K562 (cell line): ENCODE measurements at regions not wholly inside any gene's neighbourhood (a gene's known extent, or its start where the extent isn't known, plus 50 kb on each side); places are given as distances from the start of the nearest gene placed in this dataset.

Experiments
- ATAC-seq: fragments of 200-7000 bp; cut with Tn5 transposase; 3 replicates; pipeline ENCODE4 v1.9.1; 2020; ENCODE audit warnings: moderate library complexity
- BruUV-seq: library from RNA; stranded (reverse); fragments of 400-500 nt; replicated peaks from 2 replicates; lab custom pipeline; 2021; lab: Mats Ljungman, UMichigan
- CTCF ChIA-PET: fragments of 300-600 bp; formaldehyde crosslinking; extraction: SDS; loops from one replicate; lab custom pipeline; 2021; ENCODE audit warnings: low intra/inter-chr PET ratio; lab: Yijun Ruan, JAX
- POLR2A ChIA-PET: fragments of 300-600, 350-650 bp; sonication (Branson Sonifier 250); formaldehyde crosslinking; extraction: SDS; loops from one replicate; lab custom pipeline; 2021; ENCODE audit warnings: antibody characterized with exemption, inconsistent platforms; lab: Yijun Ruan, JAX
- DNase-seq, 4 experiments: peaks; one replicate each; pipeline versions ENCODE4 v3.0.0 to v3.0.0-alpha.2; 2011 to 2018; ENCODE audit warnings: low spot score in 3 of 4, mixed read lengths in 3 of 4; ENCODE audit errors: extremely low read depth in 1 of 4
- FAIRE-seq: peaks from 2 replicates; lab custom pipeline; 2011; peaks lifted over from hg19 to GRCh38; lab: Jason Lieb, UNC
- H2AFZ ChIP-seq: 2 replicates; pipeline ENCODE4 v1.6.0; 2011; ENCODE audit warnings: low read depth, low read length, control low read depth, inconsistent platforms
- H3K27ac ChIP-seq: fragments of 200-600 bp; 3 replicates; pipeline ENCODE4 v1.8.0; 2011; ENCODE audit warnings: low read depth, mild to moderate bottlenecking, control low read depth, inconsistent platforms, low read length, moderate library complexity, mixed read lengths; ENCODE audit errors: extremely low read depth
- H3K27me3 ChIP-seq, 2 experiments: fragments of 300-600 bp in 1 of 2; 2 replicates in 1 of 2; 3 replicates in 1 of 2; pipeline versions ENCODE4 v1.6.0 to v1.8.0; 2011; ENCODE audit warnings: inconsistent platforms in 2 of 2, low read length in 2 of 2, mild to moderate bottlenecking in 1 of 2, mixed read lengths in 1 of 2, moderate library complexity in 1 of 2; ENCODE audit not compliant: control insufficient read depth in 2 of 2, insufficient read depth in 2 of 2
- H3K36me3 ChIP-seq: fragments of 300-600 bp; 3 replicates; pipeline ENCODE4 v1.8.0; 2011; ENCODE audit warnings: mild to moderate bottlenecking, low read length, inconsistent platforms; ENCODE audit not compliant: control insufficient read depth, insufficient read depth
- H3K4me1 ChIP-seq, 2 experiments: fragments of 200-600 bp in 1 of 2; replicated peaks in 1 of 2; 2 replicates in 1 of 2; 3 replicates in 1 of 2; pipeline versions ENCODE4 v1.5.1 to v1.8.0; 2011; ENCODE audit warnings: inconsistent platforms in 2 of 2, low read length in 2 of 2, mild to moderate bottlenecking in 1 of 2, mixed read lengths in 1 of 2, moderate library complexity in 1 of 2; ENCODE audit not compliant: control insufficient read depth in 2 of 2, insufficient read depth in 2 of 2
- H3K4me2 ChIP-seq: 2 replicates; pipeline ENCODE4 v1.6.1; 2011; ENCODE audit warnings: low read length, control low read depth, inconsistent platforms, mixed read lengths; ENCODE audit not compliant: insufficient read depth
- H3K4me3 ChIP-seq: fragments of 200-600 bp; sonication (generic), shearing (Covaris generic); 2 replicates; pipeline ENCODE4 v1.5.1; 2016; ENCODE audit warnings: control low read depth, inconsistent platforms
- H3K79me2 ChIP-seq: fragments of 200-600 bp; 3 replicates; pipeline ENCODE4 v1.8.0; 2011; ENCODE audit warnings: low read length, inconsistent platforms; ENCODE audit not compliant: control insufficient read depth, insufficient read depth
- H3K9ac ChIP-seq, 2 experiments: 2 replicates each; pipeline versions ENCODE4 v1.6.0 to v1.6.1; 2011; ENCODE audit warnings: low read depth in 2 of 2, low read length in 2 of 2, control low read depth in 1 of 2, inconsistent platforms in 1 of 2, mild to moderate bottlenecking in 1 of 2, mixed read lengths in 1 of 2; ENCODE audit not compliant: insufficient read depth in 1 of 2
- H3K9me1 ChIP-seq: one replicate; pipeline ENCODE4 v1.6.0; 2011; ENCODE audit warnings: inconsistent platforms, mild to moderate bottlenecking, low read length, moderate library complexity; ENCODE audit not compliant: control insufficient read depth, insufficient read depth
- H3K9me3 ChIP-seq: replicated peaks from 2 replicates; pipeline ENCODE4 v1.5.1; 2011; ENCODE audit warnings: low read depth, low read length, inconsistent platforms; ENCODE audit not compliant: control insufficient read depth, insufficient read depth
- H4K20me1 ChIP-seq: replicated peaks from 2 replicates; pipeline ENCODE4 v1.6.1; 2011; ENCODE audit warnings: low read length, inconsistent platforms, mixed read lengths; ENCODE audit not compliant: control insufficient read depth, insufficient read depth
- ARHGAP35 ChIP-seq: fragments of 450-650 bp; IDR thresholded peaks from 2 replicates; pipeline ENCODE4 v1.6.1; 2018; ENCODE audit not compliant: partially characterized antibody
- CCNT2 ChIP-seq: IDR thresholded peaks from 2 replicates; pipeline ENCODE4 v1.6.1; 2011; ENCODE audit warnings: borderline replicate concordance, low read depth, mild to moderate bottlenecking, moderate library complexity, mixed read lengths, low read length; ENCODE audit not compliant: insufficient read length; ENCODE audit errors: extremely low read depth
- CXXC5 ChIP-seq: fragments of 250-450 bp; sonication (Bioruptor Pico); IDR thresholded peaks from 2 replicates; pipeline ENCODE4 v1.8.0; 2022; ENCODE audit warnings: inconsistent platforms, mild to moderate bottlenecking, moderate library complexity
- SNIP1 ChIP-seq: fragments of 450-650 bp; IDR thresholded peaks from 2 replicates; pipeline ENCODE4 v1.7.1; 2017; ENCODE audit warnings: low read depth, mild to moderate bottlenecking
- TEAD4 ChIP-seq, 2 experiments: sonication (generic) in 1 of 2; formaldehyde crosslinking in 1 of 2; IDR thresholded peaks; 2 replicates each; pipeline versions ENCODE4 v1.6.1 to v1.8.0; 2012 to 2022; ENCODE audit warnings: borderline replicate concordance in 1 of 2, inconsistent platforms in 1 of 2, low read length in 1 of 2, mild to moderate bottlenecking in 1 of 2, missing genetic modification reagents in 1 of 2
- ZBTB9 ChIP-seq: fragments of 450-650 bp; formaldehyde crosslinking; IDR thresholded peaks from 2 replicates; pipeline ENCODE4 v1.4.0; 2020; ENCODE audit warnings: mild to moderate bottlenecking, moderate library complexity
- ZC3H11A ChIP-seq: IDR thresholded peaks from 2 replicates; pipeline ENCODE4 v1.6.1; 2012; ENCODE audit warnings: low read depth, low read length, improper control_type of control experiment
- ZFP36 ChIP-seq: fragments of 150-350 bp; IDR thresholded peaks from 2 replicates; pipeline ENCODE4 v1.6.1; 2018; ENCODE audit warnings: low read length, low read depth; ENCODE audit not compliant: partially characterized antibody
- ZNF12 ChIP-seq: sonication (generic); formaldehyde crosslinking; IDR thresholded peaks from 2 replicates; pipeline ENCODE4 v1.4.0; 2020; ENCODE audit warnings: mild to moderate bottlenecking, missing genetic modification reagents
- ZNF165 ChIP-seq: fragments of 250-450 bp; sonication (Bioruptor Pico); IDR thresholded peaks from 2 replicates; pipeline ENCODE4 v1.4.0; 2020; ENCODE audit warnings: borderline replicate concordance
- ZNF512 ChIP-seq: IDR thresholded peaks from 2 replicates; pipeline ENCODE4 v1.6.1; 2016; ENCODE audit warnings: missing genetic modification characterization, missing compliant biosample characterization
- ZNF639 ChIP-seq, 2 experiments: fragments of 200-800 bp in 1 of 2; sonication (Bioruptor generic) in 1 of 2; sonication (generic) in 1 of 2; formaldehyde crosslinking in 1 of 2; IDR thresholded peaks in 1 of 2; conservative IDR thresholded peaks in 1 of 2; 2 replicates each; pipeline versions ENCODE4 v1.5.0 to v1.6.1; 2016 to 2020; ENCODE audit warnings: missing compliant biosample characterization in 1 of 2, missing genetic modification characterization in 1 of 2, missing genetic modification reagents in 1 of 2
- WGBS: fragments of 100-300 bp; shearing (Covaris generic); methylation state at CpG from one replicate; pipeline ENCODE4 v1.1.6; 2016; ENCODE audit warnings: low coverage, mixed read lengths; ENCODE audit not compliant: insufficient coverage; ENCODE audit errors: missing lambda C conversion rate; 5-methylcytosine and 5-hydroxymethylcytosine counted together
- in situ Hi-C: fragments of 300-500 bp; cut with MboI; formaldehyde crosslinking; loops from 4 replicates; pipeline ENCODE4 v1.15.0; 2018; ENCODE audit warnings: inconsistent platforms, mixed read lengths
- intact Hi-C: fragments of 100-400 bp; cut with micrococcal nuclease; formaldehyde crosslinking; loops from 2 replicates; pipeline ENCODE4 v1.14.2; 2022

GRCh38 chr17:79210638-79211037, 136.0 kb downstream of the ENGASE start:
- in situ Hi-C loops, result no loop called here
- Histone ChIP-seq H3K79me2 (no peaks in the 10 kb centered on the region), H3K27ac (no peak overlapping the region), H3K9ac (no peak overlapping the region), H3K4me3 (no peak overlapping the region), H4K20me1 (peaks cover 3% of the 10 kb centered on the region; the same call in 1 of the 2 replicates), H3K36me3 (no peaks in the 10 kb centered on the region), H3K9me3 (no peaks in the 10 kb centered on the region), H3K4me1 (no peaks in the 10 kb centered on the region; a peak in 1 of 5 replicates), H3K4me2 (no peak overlapping the region), H3K9me1 (no peaks in the 10 kb centered on the region), H2AFZ (no peak overlapping the region), H3K27me3 (peaks cover 22 to 69% of the 10 kb centered on the region in 2 experiments; a peak in 4 of 5 replicates)
- DNase-seq (no peak), ATAC-seq (no peak), FAIRE-seq (no peak)
- TF ChIP-seq ZNF512 (tag), result no peak
- TF ChIP-seq CXXC5 (CRISPR knock-in tag), result no peak
- TF ChIP-seq ZNF12 (CRISPR knock-in tag), result no peak
- TF ChIP-seq CCNT2, result no peak
- no peak for TF ChIP-seq ZFP36
- no peak for TF ChIP-seq ZC3H11A
- TF ChIP-seq ARHGAP35, result no peak
- no peak for TF ChIP-seq TEAD4 (IDR thresholded peaks at IDR 0.05; ENCODE audit: low read length)
- TF ChIP-seq TEAD4 (CRISPR knock-in tag; IDR thresholded peaks at IDR 0.05; ENCODE audit: borderline replicate concordance), result no peak
- TF ChIP-seq ZNF639 (CRISPR knock-in tag; conservative IDR thresholded peaks at IDR 0.05 in 1 of 2, IDR thresholded peaks at IDR 0.05 in 1 of 2), result no peak
- no peak for TF ChIP-seq ZNF165 (CRISPR knock-in tag)
- TF ChIP-seq ZBTB9 (CRISPR knock-in tag), result no peak
- TF ChIP-seq SNIP1, result no peak
- WGBS, result 0% methylated on average over 10 of the region's 10 CpGs
- intact Hi-C loops, result no loop called here
- ChIA-PET CTCF (no interaction called here), POLR2A (no interaction called here)
- BruUV-seq, result no TSS peak
